Urinary bladder (tissue), 3 donors: ENCODE measurements at regions not wholly inside any gene's neighbourhood (a gene's known extent, or its start where the extent isn't known, plus 50 kb on each side); places are given as distances from the start of the nearest gene placed in this dataset.
"Not testable (repeated sequence)": the region's sequence is repeated elsewhere in the genome, so short reads cannot be mapped to it uniquely, and the experiment has no call there.

Source experiments
- DNase-seq: peaks from one replicate; pipeline ENCODE4 v3.0.0-alpha.2; 2015; ENCODE audit errors: extremely low spot score
- H3K27ac ChIP-seq: one replicate; pipeline ENCODE4 v1.5.1; 2013; ENCODE audit warnings: low read depth, mild to moderate bottlenecking, moderate library complexity
- H3K36me3 ChIP-seq: one replicate; pipeline ENCODE4 v1.6.1; 2013; ENCODE audit warnings: mild to moderate bottlenecking, moderate library complexity; ENCODE audit not compliant: insufficient read depth
- H3K4me1 ChIP-seq: one replicate; pipeline ENCODE4 v1.6.1; 2013; ENCODE audit warnings: mild to moderate bottlenecking, moderate library complexity; ENCODE audit not compliant: insufficient read depth
- H3K4me3 ChIP-seq: one replicate; pipeline ENCODE4 v1.5.1; 2013; ENCODE audit warnings: low read depth, low read length
- WGBS: extraction: QIAGEN DNeasy Blood & Tissue Kit; methylation state at CpG from one replicate; pipeline ENCODE4 v1.1.7; 2013; 5-methylcytosine and 5-hydroxymethylcytosine counted together
- donor health status: healthy with polysubstance abuse.
- donor health status: healthy.

DNA sequence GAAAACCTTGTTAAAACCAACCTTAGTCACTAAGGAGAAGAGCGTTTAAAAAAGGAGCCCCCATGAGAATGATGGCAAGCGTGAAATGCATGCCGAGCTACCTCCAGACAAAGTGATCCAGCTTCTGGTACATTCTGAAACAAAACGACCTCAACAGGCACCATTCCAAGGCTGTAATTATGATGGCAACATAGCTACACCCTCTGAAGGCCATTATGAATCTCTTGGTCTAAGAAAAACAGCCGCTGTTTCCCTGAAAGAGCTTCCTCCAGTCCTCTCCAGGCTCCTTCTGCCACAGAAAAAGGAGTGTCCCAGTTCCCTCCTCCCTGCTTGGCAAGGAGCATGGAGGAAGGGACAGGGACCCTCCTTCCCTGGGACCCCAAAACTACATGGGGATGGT lies 50.0 kb upstream of the ABLIM1 start:
- 81% methylated on average over 5 of the region's 5 CpGs for WGBS
- H3K4me3 ChIP-seq, result no peak overlapping the region
- no peak overlapping the region for H3K27ac ChIP-seq
- H3K4me1 ChIP-seq, result no peaks in the 10 kb centered on the region
- H3K36me3 ChIP-seq, result no peaks in the 10 kb centered on the region
- DNase-seq, result no peak

DNA sequence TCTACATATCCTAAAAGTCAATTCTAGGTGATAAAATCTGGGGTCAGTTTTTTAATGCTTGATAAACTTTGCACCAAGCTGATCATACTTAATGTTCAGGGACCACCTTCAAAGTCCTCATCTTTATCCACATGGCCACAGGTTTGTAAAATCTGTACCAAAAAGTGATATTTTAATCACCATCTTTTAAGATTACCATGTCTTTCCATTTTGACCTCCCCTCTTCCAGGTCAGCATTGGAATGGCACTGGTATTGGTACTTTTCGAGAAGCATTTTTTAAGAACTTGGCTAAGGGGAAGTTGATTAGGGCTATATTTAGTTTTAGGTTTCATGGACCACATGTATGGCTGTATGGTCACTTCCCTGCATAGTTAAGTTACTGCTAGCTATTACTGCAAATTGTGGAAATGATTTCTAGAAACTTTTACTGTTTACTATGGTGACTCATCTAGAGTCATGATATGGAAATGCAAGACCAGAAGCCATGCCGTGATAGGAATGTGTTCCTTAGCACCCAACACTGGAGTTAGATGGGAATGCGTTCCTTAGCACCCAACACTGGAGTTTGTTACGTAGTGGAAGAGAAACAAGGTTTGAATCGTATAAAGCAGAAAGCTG lies 50.8 kb upstream of the ABLIM1 start:
- no peak overlapping the region for H3K27ac ChIP-seq
- WGBS, result 74% methylated on average over 5 of the region's 5 CpGs

GRCh38 chr10:114709984-114710383 lies 51.9 kb upstream of the ABLIM1 start:
- H3K4me1 ChIP-seq, result no peaks in the 10 kb centered on the region
- H3K27ac ChIP-seq, result no peak overlapping the region
- DNase-seq, result no peak
- no peaks in the 10 kb centered on the region for H3K36me3 ChIP-seq
- WGBS, result 89% methylated on average over 2 of the region's 2 CpGs
- H3K4me3 ChIP-seq, result no peak overlapping the region

More for the DNA sequence above, 50.8 kb upstream of the ABLIM1 start:
- DNase-seq, result no peak
- Histone ChIP-seq H3K36me3 (no peaks in the 10 kb centered on the region), H3K4me1 (no peaks in the 10 kb centered on the region), H3K4me3 (no peak overlapping the region)

- Histone ChIP-seq H3K4me3 (no peak overlapping the region), H3K4me1 (no peaks in the 10 kb centered on the region), H3K36me3 (no peaks in the 10 kb centered on the region), H3K27ac (no peak overlapping the region)
- WGBS, result 95% methylated on average over 5 of the region's 5 CpGs
- DNase-seq, result no peak
Observed at GRCh38 chr10:114711176-114711868, 53.2 kb upstream of the ABLIM1 start.

GRCh38 chr10:114711869-114712250 lies 53.8 kb upstream of the ABLIM1 start:
- Histone ChIP-seq H3K36me3 (no peaks in the 10 kb centered on the region), H3K4me3 (no peak overlapping the region), H3K4me1 (no peaks in the 10 kb centered on the region), H3K27ac (no peak overlapping the region)
- 95% methylated on average over 7 of the region's 7 CpGs for WGBS
- no peak for DNase-seq

DNA sequence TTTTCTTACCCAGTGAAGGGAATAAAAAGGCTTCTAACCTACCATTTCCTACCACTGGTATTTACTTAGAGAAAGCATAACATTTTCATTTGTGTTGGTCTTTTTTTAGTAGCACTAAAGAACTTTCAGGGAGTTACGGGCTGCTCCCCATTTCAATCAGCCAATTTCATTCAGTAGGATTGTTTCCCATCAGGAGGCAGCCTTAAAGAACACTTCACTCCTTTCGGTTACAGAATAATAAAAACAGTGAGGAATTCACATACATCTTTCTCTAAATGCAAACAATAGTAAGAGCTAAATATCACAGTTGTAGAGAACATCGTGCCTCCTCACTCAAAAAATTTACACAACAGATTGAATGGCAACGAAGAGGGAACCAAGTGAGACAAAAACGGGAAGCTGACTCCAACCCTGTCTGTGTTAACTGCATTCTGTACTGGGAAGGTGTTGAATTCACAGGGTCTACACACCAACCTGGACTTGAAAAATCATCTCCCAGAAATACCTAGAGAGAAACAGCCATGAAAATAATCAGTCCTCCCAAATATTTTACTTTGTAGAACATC lies 55.5 kb upstream of the ABLIM1 start:
- Histone ChIP-seq H3K36me3 (no peaks in the 10 kb centered on the region), H3K27ac (no peak overlapping the region), H3K4me3 (no peak overlapping the region), H3K4me1 (no peaks in the 10 kb centered on the region)
- DNase-seq, result no peak
- WGBS, result 80% methylated on average over 5 of the region's 5 CpGs

- Histone ChIP-seq H3K36me3 (no peaks in the 10 kb centered on the region), H3K4me1 (no peaks in the 10 kb centered on the region), H3K4me3 (no peak overlapping the region), H3K27ac (no peak overlapping the region)
- peak; percentile 66 for DNase-seq
- WGBS, result 35% methylated on average over 5 of the region's 5 CpGs
Observed at GRCh38 chr10:114714281-114714741, 56.2 kb upstream of the ABLIM1 start.

DNA sequence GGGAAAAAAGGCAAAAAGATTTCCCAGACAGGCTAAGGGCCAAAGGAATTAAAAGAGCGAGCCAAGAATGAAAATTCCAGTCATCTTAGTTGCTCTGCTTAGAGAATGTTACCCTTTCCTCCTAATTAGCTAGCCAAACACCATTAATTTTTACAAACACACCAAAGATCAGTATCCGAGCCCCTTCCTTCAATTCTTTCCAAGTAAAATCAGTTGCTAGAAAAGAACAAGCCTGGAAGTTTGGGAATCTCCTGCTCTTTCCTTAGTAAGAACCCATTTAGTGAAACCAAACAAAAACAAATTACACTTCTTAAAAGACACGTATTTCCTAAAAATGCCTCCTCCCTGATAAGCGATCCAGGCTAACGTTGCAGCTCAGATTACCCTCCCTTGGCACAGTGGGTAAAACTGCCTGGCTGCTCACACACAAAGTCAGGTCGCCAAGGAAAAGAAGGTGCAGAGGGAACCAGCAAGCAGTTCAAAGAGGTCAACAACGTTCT lies 57.1 kb upstream of the ABLIM1 start:
- Histone ChIP-seq H3K4me3 (no peak overlapping the region), H3K36me3 (no peaks in the 10 kb centered on the region), H3K4me1 (no peaks in the 10 kb centered on the region), H3K27ac (no peak overlapping the region)
- WGBS, result 25% methylated on average over 7 of the region's 7 CpGs
- no peak for DNase-seq

- WGBS, result 88% methylated on average over 2 of the region's 2 CpGs
- Histone ChIP-seq H3K27ac (no peak overlapping the region), H3K4me1 (no peaks in the 10 kb centered on the region), H3K36me3 (no peaks in the 10 kb centered on the region), H3K4me3 (no peak overlapping the region)
- DNase-seq, result no peak
Observed at GRCh38 chr10:114716811-114717404, 58.8 kb upstream of the ABLIM1 start.

DNA sequence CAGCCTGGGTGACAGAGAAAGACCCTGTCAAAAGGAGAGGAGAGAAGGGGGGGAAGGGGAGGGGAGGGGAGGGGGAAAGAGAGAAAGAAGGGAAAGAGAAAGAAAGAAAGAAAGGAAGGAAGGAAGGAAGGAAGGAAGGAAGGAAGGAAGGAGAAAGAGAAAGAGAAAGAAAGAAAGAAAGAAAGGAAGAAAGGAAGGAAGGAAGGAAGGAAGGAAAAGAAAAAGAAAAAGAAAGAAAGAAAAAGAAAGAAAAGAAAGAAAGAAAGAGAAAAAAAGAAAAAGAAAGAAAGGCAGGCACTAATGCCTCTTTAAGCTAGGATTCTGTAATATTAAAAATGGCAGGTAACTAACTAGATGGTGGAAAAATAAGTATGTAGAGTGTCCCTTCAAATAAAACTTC lies 59.8 kb upstream of the ABLIM1 start:
- H3K36me3 ChIP-seq, H3K4me1 ChIP-seq, DNase-seq, H3K4me3 ChIP-seq, H3K27ac ChIP-seq: not testable (repeated sequence)

DNA sequence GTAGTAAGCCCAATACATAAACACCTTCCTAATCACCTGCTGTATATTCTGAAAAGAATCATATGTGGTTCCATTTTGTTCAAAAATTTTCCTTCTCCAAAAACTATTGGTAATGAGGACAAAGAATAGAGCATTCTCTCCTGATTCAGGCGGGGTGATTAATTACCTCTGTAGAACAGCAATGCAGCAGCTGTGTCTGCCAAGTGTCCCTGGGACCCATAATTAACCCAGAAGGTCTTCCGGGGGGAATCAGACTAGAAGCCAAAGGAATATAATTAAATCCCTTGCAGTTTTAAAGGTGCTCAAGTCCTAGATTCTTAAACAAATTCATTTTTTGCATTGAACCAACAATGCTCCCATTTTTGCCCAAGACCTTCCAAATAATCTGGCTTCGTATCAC lies 60.3 kb upstream of the ABLIM1 start:
- no peak for DNase-seq
- H3K4me3 ChIP-seq, result no peak overlapping the region
- H3K4me1 ChIP-seq, result no peaks in the 10 kb centered on the region
- H3K36me3 ChIP-seq, result no peaks in the 10 kb centered on the region
- H3K27ac ChIP-seq, result no peak overlapping the region
- WGBS, result 91% methylated on average over 3 of the region's 3 CpGs

DNA sequence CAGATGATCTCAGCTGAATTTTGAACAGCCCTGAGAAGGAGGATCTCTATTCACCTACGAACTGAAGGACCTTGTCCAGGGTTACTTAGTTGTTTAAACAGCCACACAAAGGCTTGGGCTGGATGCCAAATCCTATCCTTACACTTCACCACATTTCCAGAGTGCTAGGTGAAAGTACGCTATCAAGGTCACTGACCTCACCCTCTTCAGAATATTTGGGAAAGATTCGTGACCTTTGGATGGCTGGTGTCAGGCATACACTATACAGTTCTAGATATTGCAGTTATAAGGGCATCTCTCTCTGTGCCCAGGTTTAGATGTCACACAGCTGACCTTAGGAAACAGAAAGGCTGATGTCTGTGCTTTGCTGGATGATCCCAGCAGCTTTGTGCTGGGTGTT lies 61.2 kb upstream of the ABLIM1 start:
- H3K4me3 ChIP-seq, result no peak overlapping the region
- no peaks in the 10 kb centered on the region for H3K36me3 ChIP-seq
- H3K27ac ChIP-seq, result no peak overlapping the region
- WGBS, result 70% methylated on average over 3 of the region's 3 CpGs
- H3K4me1 ChIP-seq, result no peaks in the 10 kb centered on the region
- DNase-seq, result no peak

DNA sequence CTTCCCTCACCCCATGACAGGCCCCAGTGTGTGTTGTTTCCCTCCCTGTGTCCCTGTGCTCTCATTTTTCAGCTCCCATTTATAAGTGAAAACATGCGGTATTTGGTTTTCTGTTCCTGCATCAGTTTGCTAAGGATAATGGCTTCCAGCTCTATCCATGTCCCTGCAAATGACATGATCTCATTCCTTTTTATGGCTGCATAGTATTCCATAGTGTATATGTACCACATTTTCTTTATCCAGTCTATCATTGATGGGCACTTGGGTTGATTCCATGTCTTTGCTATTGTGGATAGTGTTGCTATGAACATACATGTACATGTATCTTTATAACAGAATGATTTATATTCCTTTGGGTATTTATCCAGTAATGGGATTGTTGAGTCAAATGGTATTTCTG lies 61.9 kb upstream of the ABLIM1 start:
- 100% methylated on average over 1 of the region's 1 CpG for WGBS
- H3K36me3 ChIP-seq, DNase-seq, H3K4me3 ChIP-seq, H3K4me1 ChIP-seq, H3K27ac ChIP-seq: not testable (repeated sequence)
